HEK293 (cell line): ENCODE measurements at regions not wholly inside any gene's neighbourhood (a gene's known extent, or its start where the extent isn't known, plus 50 kb on each side); places are given as distances from the start of the nearest gene placed in this dataset.

Experiments
- CTCF ChIA-PET: fragments of 350-600 bp; formaldehyde crosslinking; extraction: SDS; loops from one replicate; lab custom pipeline; 2021; ENCODE audit warnings: antibody characterized with exemption; lab: Yijun Ruan, JAX
- POLR2A ChIA-PET: fragments of 300-600 bp; formaldehyde crosslinking; extraction: SDS; loops from one replicate; lab custom pipeline; 2020; ENCODE audit warnings: antibody characterized with exemption, inconsistent platforms; lab: Yijun Ruan, JAX
- H3K27ac ChIP-seq: fragments of 200-500 bp; sonication (Bioruptor generic); 2 replicates; pipeline ENCODE4 v1.5.1; 2014; ENCODE audit warnings: low read depth, low read length, control low read depth, inconsistent platforms; ENCODE audit errors: extremely low read depth
- H3K36me3 ChIP-seq, 2 experiments: fragments of 200-500 bp in 1 of 2; sonication (Bioruptor generic) in 1 of 2; 1 replicate in 1 of 2; 2 replicates in 1 of 2; pipeline ENCODE4 v1.5.1; 2014 to 2017; ENCODE audit warnings: inconsistent platforms in 2 of 2, low read length in 2 of 2; ENCODE audit not compliant: control insufficient read depth in 2 of 2, insufficient read depth in 1 of 2
- H3K4me1 ChIP-seq: fragments of 200-500 bp; sonication (Bioruptor generic); 2 replicates; pipeline ENCODE4 v1.5.1; 2014; ENCODE audit warnings: mild to moderate bottlenecking, low read length, inconsistent platforms; ENCODE audit not compliant: control insufficient read depth, insufficient read depth
- H3K4me3 ChIP-seq: 2 replicates; pipeline ENCODE4 v1.5.1; 2011; ENCODE audit warnings: low read depth, mild to moderate bottlenecking, control low read depth, low read length, moderate library complexity
- H3K9me3 ChIP-seq: fragments of 200-500 bp; sonication (Bioruptor generic); 2 replicates; pipeline ENCODE4 v1.5.1; 2014; ENCODE audit warnings: low read depth, low read length, inconsistent platforms; ENCODE audit not compliant: control insufficient read depth, insufficient read depth
- TRIM28 ChIP-seq: IDR thresholded peaks from 2 replicates; pipeline ENCODE4 v1.6.1; 2011; ENCODE audit warnings: low read length, control low read depth, borderline replicate concordance
- YY2 ChIP-seq: fragments of 450-650 bp; formaldehyde crosslinking; IDR thresholded peaks from 2 replicates; pipeline ENCODE4 v1.5.1; 2016; ENCODE audit warnings: missing biosample characterization, missing genetic modification characterization
- ZFP37 ChIP-seq: fragments of 450-650 bp; formaldehyde crosslinking; IDR thresholded peaks from 2 replicates; pipeline ENCODE4 v1.5.1; 2016; ENCODE audit warnings: missing biosample characterization, missing genetic modification characterization
- ZFP41 ChIP-seq: fragments of 450-650 bp; formaldehyde crosslinking; IDR thresholded peaks from 2 replicates; pipeline ENCODE4 v1.5.1; 2016; ENCODE audit warnings: missing biosample characterization, missing genetic modification characterization, borderline replicate concordance
- ZNF112 ChIP-seq: fragments of 450-650 bp; formaldehyde crosslinking; IDR thresholded peaks from 2 replicates; pipeline ENCODE4 v1.5.0; 2017; ENCODE audit warnings: missing biosample characterization, missing genetic modification characterization
- ZNF202 ChIP-seq: fragments of 450-650 bp; formaldehyde crosslinking; IDR thresholded peaks from 2 replicates; pipeline ENCODE4 v1.5.1; 2016; ENCODE audit warnings: missing biosample characterization, missing genetic modification characterization, borderline replicate concordance
- ZNF248 ChIP-seq: fragments of 450-650 bp; formaldehyde crosslinking; IDR thresholded peaks from 2 replicates; pipeline ENCODE4 v1.5.1; 2017; ENCODE audit warnings: missing biosample characterization, missing genetic modification characterization
- ZNF311 ChIP-seq: fragments of 450-650 bp; formaldehyde crosslinking; IDR thresholded peaks from 2 replicates; pipeline ENCODE4 v1.5.1; 2017; ENCODE audit warnings: missing biosample characterization, missing genetic modification characterization, borderline replicate concordance
- ZNF473 ChIP-seq: fragments of 450-650 bp; formaldehyde crosslinking; IDR thresholded peaks from 2 replicates; pipeline ENCODE4 v1.5.1; 2017; ENCODE audit warnings: missing biosample characterization, missing genetic modification characterization
- ZNF48 ChIP-seq: fragments of 450-650 bp; formaldehyde crosslinking; IDR thresholded peaks from 2 replicates; pipeline ENCODE4 v1.5.1; 2016; ENCODE audit warnings: missing biosample characterization, missing genetic modification characterization
- ZNF529 ChIP-seq: fragments of 450-650 bp; formaldehyde crosslinking; IDR thresholded peaks from 2 replicates; pipeline ENCODE4 v1.5.1; 2017; ENCODE audit warnings: missing genetic modification characterization, missing biosample characterization; ENCODE audit not compliant: insufficient replicate concordance
- ZNF555 ChIP-seq: fragments of 450-650 bp; formaldehyde crosslinking; conservative IDR thresholded peaks from 2 replicates; pipeline ENCODE4 v1.5.1; 2017; ENCODE audit warnings: missing biosample characterization, mild to moderate bottlenecking, missing genetic modification characterization, inconsistent platforms
- ZNF558 ChIP-seq: fragments of 450-650 bp; formaldehyde crosslinking; IDR thresholded peaks from 2 replicates; pipeline ENCODE4 v1.5.1; 2016; ENCODE audit warnings: missing biosample characterization, missing genetic modification characterization
- ZNF654 ChIP-seq: fragments of 450-650 bp; formaldehyde crosslinking; IDR thresholded peaks from 2 replicates; pipeline ENCODE4 v1.5.1; 2016; ENCODE audit warnings: low read depth, missing biosample characterization, missing genetic modification characterization
- ZNF707 ChIP-seq: fragments of 450-650 bp; formaldehyde crosslinking; IDR thresholded peaks from 2 replicates; pipeline ENCODE4 v1.5.1; 2016; ENCODE audit warnings: missing biosample characterization, missing genetic modification characterization
- ZNF747 ChIP-seq: fragments of 450-650 bp; formaldehyde crosslinking; IDR thresholded peaks from 2 replicates; pipeline ENCODE4 v1.5.1; 2016; ENCODE audit warnings: missing biosample characterization, missing genetic modification characterization
- ZNF843 ChIP-seq: fragments of 450-650 bp; formaldehyde crosslinking; IDR thresholded peaks from 2 replicates; pipeline ENCODE4 v1.5.1; 2016; ENCODE audit warnings: missing biosample characterization, missing genetic modification characterization
- ZSCAN23 ChIP-seq: fragments of 450-650 bp; formaldehyde crosslinking; IDR thresholded peaks from 2 replicates; pipeline ENCODE4 v1.5.1; 2016; ENCODE audit warnings: missing biosample characterization, missing genetic modification characterization
- TF ChIP-seq, protein P1 (sequence below): fragments of 450-650 bp; formaldehyde crosslinking; conservative IDR thresholded peaks from 2 replicates; pipeline ENCODE4 v1.5.1; 2016; ENCODE audit warnings: low read depth, missing biosample characterization, missing genetic modification characterization
- TF ChIP-seq, protein P2 (sequence below): fragments of 450-650 bp; formaldehyde crosslinking; IDR thresholded peaks from 2 replicates; pipeline ENCODE4 v1.5.1; 2016; ENCODE audit warnings: missing biosample characterization, missing genetic modification characterization
- TF ChIP-seq, protein P3 (sequence below): fragments of 450-650 bp; formaldehyde crosslinking; IDR thresholded peaks from 2 replicates; pipeline ENCODE4 v1.5.1; 2017; ENCODE audit warnings: missing biosample characterization, missing genetic modification characterization
- TF ChIP-seq, protein P4 (sequence below): fragments of 450-650 bp; formaldehyde crosslinking; IDR thresholded peaks from 2 replicates; pipeline ENCODE4 v1.5.1; 2016; ENCODE audit warnings: missing biosample characterization, missing genetic modification characterization

DNA sequence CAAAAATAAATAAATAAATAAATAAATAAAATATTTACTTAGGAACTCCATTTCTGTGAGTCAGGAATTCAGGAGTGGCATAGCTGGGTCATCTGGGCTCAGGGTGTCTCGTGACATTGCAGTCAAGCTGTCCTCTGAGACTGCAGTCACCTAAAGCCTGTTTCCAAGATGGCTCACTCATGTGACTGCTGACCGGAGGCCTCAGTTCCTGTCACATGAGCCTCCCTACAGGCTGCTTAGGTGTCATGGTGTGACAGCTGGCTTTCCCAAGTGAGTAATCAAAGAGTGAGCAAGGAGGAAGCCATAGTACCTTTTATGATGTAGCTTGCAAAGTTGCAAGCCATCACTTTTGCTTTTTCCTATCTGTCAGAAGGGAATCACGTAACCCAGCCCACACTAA, 128.6 kb upstream of the KCTD7 start (continued):
- TF ChIP-seq, protein P1, sequence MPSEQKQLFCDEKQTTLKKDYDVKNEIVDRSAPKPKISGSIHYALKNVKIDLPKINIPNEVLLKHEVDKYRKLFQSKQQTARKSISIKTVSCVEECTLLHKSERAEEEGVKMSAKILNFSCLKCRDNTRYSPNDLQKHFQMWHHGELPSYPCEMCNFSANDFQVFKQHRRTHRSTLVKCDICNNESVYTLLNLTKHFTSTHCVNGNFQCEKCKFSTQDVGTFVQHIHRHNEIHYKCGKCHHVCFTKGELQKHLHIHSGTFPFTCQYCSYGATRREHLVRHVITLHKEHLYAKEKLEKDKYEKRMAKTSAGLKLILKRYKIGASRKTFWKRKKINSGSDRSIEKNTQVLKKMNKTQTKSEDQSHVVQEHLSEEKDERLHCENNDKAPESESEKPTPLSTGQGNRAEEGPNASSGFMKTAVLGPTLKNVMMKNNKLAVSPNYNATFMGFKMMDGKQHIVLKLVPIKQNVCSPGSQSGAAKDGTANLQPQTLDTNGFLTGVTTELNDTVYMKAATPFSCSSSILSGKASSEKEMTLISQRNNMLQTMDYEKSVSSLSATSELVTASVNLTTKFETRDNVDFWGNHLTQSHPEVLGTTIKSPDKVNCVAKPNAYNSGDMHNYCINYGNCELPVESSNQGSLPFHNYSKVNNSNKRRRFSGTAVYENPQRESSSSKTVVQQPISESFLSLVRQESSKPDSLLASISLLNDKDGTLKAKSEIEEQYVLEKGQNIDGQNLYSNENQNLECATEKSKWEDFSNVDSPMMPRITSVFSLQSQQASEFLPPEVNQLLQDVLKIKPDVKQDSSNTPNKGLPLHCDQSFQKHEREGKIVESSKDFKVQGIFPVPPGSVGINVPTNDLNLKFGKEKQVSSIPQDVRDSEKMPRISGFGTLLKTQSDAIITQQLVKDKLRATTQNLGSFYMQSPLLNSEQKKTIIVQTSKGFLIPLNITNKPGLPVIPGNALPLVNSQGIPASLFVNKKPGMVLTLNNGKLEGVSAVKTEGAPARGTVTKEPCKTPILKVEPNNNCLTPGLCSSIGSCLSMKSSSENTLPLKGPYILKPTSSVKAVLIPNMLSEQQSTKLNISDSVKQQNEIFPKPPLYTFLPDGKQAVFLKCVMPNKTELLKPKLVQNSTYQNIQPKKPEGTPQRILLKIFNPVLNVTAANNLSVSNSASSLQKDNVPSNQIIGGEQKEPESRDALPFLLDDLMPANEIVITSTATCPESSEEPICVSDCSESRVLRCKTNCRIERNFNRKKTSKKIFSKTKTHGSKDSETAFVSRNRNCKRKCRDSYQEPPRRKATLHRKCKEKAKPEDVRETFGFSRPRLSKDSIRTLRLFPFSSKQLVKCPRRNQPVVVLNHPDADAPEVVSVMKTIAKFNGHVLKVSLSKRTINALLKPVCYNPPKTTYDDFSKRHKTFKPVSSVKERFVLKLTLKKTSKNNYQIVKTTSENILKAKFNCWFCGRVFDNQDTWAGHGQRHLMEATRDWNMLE (tag by site-specific recombination), result no peak
- no peak for TF ChIP-seq YY2 (tag by site-specific recombination)
- TF ChIP-seq ZNF311 (tag by site-specific recombination), result no peak
- no peak for TF ChIP-seq ZNF558 (tag by site-specific recombination)
- no peak for TF ChIP-seq ZNF202 (tag by site-specific recombination)
- no peak for TF ChIP-seq ZNF473 (tag by site-specific recombination)
- no peak for TF ChIP-seq TRIM28
- no peak for TF ChIP-seq ZNF555 (tag by site-specific recombination)
- TF ChIP-seq, all 188 proteins: peak for 0

DNA sequence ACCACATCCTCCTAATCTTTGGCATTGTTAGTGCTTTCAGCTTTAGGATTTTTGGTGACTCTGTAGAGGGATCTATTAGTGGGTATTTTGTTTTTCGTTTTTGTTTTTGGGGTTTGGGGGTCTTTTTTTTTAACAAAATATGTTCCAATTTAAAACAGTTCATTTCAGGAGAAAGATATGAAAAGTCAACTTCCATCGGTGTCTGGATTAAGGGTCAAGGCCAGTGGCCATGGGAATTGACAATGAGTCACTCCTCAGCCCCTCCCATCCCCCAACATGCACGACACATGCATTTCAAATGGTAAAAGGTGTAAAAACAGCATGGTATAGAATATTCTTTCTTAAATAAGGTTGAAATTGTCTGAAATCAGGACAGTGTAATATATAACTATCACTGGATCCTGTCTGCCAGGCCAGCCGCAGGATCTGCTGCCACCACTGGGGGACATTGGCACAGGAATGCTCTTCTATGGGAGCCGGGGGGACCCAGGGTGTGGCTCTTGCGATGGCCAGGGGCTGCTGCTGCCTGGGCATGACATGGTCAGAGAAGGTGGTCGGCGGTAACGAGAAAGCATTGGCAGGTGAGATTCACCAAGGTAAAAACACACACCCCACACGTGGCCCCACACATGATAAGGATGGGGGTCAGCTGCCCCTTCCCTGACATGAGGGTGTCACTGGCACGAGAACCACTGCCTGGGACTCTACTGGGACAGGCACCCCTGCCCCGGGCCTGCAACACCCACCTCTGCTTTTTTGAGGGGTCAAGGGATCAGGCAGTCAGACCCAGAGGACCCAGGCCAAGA, 126.2 kb upstream of the KCTD7 start:
- TF ChIP-seq ZNF112 (no peak), ZFP41 (tag by site-specific recombination) (no peak), ZNF529 (tag by site-specific recombination) (no peak), ZNF48 (tag by site-specific recombination) (no peak), ZNF747 (tag by site-specific recombination) (no peak)
- Histone ChIP-seq H3K4me1 (no peaks in the 10 kb centered on the region), H3K27ac (no peak overlapping the region), H3K36me3 (no peaks in the 10 kb centered on the region; a peak in 1 of 3 replicates), H3K9me3 (no peaks in the 10 kb centered on the region), H3K4me3 (no peak overlapping the region)
- POLR2A ChIA-PET, result no interaction called here
- CTCF ChIA-PET, result no interaction called here

DNA sequence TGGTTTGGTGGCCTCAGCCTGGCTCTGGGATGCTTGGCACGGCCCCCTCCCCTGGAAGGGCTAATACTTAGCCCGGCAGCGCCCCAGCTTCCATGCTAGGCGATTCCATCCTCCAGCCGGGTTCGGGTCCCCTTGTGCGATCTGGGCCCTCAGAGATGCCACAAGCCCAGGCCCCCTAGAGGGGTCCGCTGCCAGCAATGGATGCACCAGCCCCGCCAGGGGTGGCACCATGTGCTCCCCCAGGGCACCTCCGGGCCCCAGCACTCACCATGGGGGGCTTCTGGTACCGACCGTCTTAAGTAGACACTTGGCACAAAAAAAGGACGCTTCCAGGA, 125.7 kb upstream of the KCTD7 start:
- CTCF ChIA-PET, result no interaction called here
- POLR2A ChIA-PET, result no interaction called here
- no peak overlapping the region for H3K27ac ChIP-seq
- H3K4me3 ChIP-seq, result no peak overlapping the region
- H3K4me1 ChIP-seq, result no peaks in the 10 kb centered on the region
- H3K36me3 ChIP-seq, result no peaks in the 10 kb centered on the region; a peak in 1 of 3 replicates
- no peaks in the 10 kb centered on the region for H3K9me3 ChIP-seq
- TF ChIP-seq ZNF654 (tag by site-specific recombination) (no peak), ZNF311 (tag by site-specific recombination) (no peak), ZNF707 (no peak), ZNF843 (tag by site-specific recombination) (no peak), ZNF747 (tag by site-specific recombination) (no peak), ZSCAN23 (tag by site-specific recombination) (no peak), ZNF248 (tag by site-specific recombination) (no peak), ZFP37 (tag by site-specific recombination) (no peak)
- TF ChIP-seq, protein P2, sequence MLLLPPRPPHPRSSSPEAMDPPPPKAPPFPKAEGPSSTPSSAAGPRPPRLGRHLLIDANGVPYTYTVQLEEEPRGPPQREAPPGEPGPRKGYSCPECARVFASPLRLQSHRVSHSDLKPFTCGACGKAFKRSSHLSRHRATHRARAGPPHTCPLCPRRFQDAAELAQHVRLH (tag by site-specific recombination), result no peak
- TF ChIP-seq, protein P3, sequence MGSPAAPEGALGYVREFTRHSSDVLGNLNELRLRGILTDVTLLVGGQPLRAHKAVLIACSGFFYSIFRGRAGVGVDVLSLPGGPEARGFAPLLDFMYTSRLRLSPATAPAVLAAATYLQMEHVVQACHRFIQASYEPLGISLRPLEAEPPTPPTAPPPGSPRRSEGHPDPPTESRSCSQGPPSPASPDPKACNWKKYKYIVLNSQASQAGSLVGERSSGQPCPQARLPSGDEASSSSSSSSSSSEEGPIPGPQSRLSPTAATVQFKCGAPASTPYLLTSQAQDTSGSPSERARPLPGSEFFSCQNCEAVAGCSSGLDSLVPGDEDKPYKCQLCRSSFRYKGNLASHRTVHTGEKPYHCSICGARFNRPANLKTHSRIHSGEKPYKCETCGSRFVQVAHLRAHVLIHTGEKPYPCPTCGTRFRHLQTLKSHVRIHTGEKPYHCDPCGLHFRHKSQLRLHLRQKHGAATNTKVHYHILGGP (tag by site-specific recombination), result no peak
- TF ChIP-seq, protein P4, sequence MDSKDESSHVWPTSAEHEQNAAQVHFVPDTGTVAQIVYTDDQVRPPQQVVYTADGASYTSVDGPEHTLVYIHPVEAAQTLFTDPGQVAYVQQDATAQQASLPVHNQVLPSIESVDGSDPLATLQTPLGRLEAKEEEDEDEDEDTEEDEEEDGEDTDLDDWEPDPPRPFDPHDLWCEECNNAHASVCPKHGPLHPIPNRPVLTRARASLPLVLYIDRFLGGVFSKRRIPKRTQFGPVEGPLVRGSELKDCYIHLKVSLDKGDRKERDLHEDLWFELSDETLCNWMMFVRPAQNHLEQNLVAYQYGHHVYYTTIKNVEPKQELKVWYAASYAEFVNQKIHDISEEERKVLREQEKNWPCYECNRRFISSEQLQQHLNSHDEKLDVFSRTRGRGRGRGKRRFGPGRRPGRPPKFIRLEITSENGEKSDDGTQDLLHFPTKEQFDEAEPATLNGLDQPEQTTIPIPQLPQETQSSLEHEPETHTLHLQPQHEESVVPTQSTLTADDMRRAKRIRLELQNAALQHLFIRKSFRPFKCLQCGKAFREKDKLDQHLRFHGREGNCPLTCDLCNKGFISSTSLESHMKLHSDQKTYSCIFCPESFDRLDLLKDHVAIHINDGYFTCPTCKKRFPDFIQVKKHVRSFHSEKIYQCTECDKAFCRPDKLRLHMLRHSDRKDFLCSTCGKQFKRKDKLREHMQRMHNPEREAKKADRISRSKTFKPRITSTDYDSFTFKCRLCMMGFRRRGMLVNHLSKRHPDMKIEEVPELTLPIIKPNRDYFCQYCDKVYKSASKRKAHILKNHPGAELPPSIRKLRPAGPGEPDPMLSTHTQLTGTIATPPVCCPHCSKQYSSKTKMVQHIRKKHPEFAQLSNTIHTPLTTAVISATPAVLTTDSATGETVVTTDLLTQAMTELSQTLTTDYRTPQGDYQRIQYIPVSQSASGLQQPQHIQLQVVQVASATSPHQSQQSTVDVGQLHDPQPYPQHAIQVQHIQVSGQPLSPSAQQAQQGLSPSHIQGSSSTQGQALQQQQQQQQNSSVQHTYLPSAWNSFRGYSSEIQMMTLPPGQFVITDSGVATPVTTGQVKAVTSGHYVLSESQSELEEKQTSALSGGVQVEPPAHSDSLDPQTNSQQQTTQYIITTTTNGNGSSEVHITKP (tag by site-specific recombination), result no peak
